Activated T-cell treated with anti-CD3 and anti-CD28 coated beads, Interleukin-2, amount 50 U/mL, for 48 hours (primary cell): ENCODE measurements at regions not wholly inside any gene's neighbourhood (a gene's known extent, or its start where the extent isn't known, plus 50 kb on each side); places are given as distances from the start of the nearest gene placed in this dataset.
"Not testable (repeated sequence)": the region's sequence is repeated elsewhere in the genome, so short reads cannot be mapped to it uniquely, and the experiment has no call there.

Experiments used
- DNase-seq, 2 experiments: peaks; one replicate each; pipeline ENCODE4 v3.0.0-alpha.2; 2020

GRCh38 chr11:23781803-23782560 lies 714.9 kb upstream of the LUZP2 start:
- no peak for DNase-seq

GRCh38 chr11:23786974-23787373 lies 709.9 kb upstream of the LUZP2 start:
- not testable (repeated sequence) for DNase-seq

DNA sequence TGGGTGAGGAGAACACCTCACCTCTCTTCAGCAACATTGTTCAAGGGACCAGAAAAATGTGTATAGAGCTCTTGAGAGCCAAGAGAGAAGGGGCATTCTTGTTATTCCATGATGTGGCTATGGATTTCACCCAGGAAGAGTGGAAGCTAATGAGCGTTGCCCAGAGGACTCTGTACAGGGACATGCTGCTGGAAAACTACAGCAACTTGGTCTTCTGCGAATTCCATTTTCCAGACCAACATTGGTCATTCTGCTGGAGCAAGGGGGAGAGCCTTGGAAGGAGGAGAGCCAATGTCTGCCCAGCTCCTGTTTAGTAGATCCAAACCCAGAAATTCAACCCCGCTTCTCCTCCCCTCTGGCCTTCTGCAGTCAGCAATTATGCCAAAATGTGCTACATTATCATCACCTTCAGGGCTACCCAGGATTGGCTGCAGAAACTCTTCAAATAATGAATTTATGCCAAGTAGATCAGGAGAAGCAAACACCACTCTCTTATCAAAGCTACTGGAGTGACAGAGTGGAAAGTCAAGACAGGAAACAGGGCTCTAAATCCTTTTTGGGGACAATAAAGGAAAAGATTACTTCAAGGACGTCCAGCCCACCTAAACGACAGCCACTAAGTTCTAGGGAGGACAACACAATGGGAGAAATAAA lies 707.5 kb upstream of the LUZP2 start:
- no peak for DNase-seq

- no peak for DNase-seq
These were observed 706.9 kb upstream of the LUZP2 start for GRCh38 chr11:23789938-23790371.

- DNase-seq: no peak
These were observed 699.0 kb upstream of the LUZP2 start for GRCh38 chr11:23797624-23798419.

GRCh38 chr11:23834306-23834705 lies 662.5 kb upstream of the LUZP2 start:
- not testable (repeated sequence) for DNase-seq

DNA sequence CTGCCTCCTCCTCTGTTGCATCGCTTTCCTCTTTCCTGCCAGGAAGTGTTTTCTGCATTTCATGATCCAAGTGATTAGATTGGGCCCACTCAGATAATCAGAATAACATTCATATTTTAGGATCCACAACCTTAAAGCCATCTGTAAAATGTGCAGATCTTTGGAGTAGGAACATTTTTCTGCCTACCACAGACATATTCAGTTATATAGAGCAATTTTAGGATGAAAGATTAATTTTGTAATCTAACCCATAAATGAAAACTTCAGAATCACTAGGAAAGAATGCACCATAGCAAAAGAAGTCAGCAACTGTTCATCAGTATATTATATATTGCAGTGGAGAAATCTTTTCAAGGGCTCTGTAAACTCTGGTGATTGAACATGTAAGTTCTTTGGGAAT lies 659.9 kb upstream of the LUZP2 start:
- no peak for DNase-seq

DNA sequence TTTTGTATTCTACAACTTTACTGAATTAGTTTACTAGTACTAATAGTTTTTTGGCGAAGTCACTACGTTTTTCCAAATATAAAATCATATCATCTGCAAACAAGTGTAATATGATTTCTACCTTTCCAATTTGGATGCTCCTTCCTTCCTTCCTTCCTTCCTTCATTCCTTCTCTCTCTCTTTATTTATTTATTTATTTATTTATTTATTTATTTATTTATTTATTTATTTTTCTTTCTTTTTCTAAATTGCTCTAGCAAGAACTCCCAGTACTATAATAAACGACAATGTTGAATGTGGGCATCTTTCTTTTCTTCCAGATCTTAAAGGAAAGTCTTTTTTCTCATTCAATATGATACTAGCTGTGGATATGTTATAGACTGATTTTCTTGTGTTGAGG lies 656.0 kb upstream of the LUZP2 start:
- no peak for DNase-seq

DNA sequence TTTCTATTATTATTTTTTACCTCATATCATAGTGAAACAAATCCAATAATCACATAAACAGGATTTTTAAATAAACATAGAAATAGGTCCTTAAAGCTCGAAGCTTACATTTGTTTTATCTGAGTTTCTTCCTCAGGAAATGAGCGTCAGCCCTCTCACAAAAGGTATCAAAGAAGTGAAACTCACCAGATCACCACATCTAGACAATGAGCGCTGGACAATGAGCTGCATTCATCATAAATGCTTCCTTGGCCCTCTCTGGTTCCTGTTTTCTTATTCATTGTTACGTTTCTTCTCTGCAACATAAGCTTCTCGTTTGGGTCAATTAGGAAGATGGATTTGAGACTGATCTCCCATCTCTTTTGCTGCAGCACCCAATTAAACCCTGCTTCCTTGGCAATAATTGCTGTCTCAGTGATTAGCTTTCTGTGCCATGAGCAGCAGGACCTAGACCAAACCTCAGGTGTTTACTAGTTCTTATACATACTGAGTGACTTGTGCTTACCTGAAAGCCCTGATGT lies 649.9 kb upstream of the LUZP2 start:
- DNase-seq: no peak

DNA sequence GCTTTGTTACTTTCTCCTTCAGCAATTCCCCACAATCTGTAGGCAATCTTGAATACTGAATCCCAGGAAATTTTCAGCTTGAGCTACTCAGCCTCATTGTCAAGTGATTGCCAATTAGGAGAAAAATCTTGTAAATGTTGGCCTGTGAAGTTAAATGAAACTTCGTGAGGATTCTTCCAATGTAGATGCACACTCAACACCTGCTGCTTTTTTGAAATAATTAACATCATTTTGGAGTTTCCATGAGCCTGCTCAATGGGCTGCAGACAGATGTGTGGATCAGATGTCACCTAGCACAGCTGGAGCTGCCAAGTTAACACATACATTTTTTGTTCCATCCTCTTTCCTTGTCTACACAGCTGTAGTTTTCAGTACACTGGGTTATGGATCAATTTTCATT lies 645.6 kb upstream of the LUZP2 start:
- no peak for DNase-seq

GRCh38 chr11:23856654-23857053 lies 640.2 kb upstream of the LUZP2 start:
- no peak for DNase-seq

GRCh38 chr11:23859087-23859486 lies 637.8 kb upstream of the LUZP2 start:
- DNase-seq: no peak

DNA sequence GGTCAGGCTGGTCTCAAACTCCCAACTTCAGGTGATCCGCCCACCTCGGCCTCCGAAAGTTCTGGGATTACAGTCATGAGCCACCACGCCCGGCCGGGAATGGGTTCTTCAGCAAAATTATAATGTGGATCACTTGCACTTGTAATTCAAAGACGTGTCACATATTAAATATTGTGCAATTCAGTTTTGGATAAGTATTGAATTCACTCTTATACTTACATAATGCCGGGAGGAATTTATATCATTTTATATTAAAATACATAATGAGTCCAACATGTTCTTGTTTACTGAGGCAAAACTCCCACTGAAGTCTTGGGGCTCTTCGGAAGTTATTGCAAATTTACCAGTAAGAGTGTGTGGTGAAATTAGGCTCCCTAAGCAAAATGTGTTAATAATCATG lies 635.2 kb upstream of the LUZP2 start:
- no peak for DNase-seq

GRCh38 chr11:23865341-23865975 lies 631.4 kb upstream of the LUZP2 start:
- no peak for DNase-seq

- DNase-seq: no peak
These were observed 630.2 kb upstream of the LUZP2 start for GRCh38 chr11:23866641-23867040.

- no peak for DNase-seq
These were observed 627.2 kb upstream of the LUZP2 start for GRCh38 chr11:23869671-23870070.

DNA sequence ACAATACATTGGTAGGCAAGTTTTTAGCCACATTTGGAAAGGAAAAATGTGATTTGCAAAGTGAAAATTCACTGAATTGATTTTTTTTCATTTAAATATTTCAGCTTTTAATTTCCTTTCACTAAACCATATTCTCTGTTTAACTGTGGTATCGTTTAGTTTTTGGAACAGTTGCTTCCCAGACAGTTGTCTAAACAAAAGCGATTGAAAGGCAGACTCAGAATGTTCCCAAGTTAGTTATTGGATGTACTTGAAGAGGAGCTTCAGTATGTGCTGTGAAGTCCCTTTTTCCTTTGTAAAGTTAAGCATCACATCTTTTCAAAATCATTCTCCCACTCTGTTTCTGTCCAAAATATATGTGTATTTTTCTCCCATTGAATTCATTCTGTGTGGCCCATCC lies 623.4 kb upstream of the LUZP2 start:
- no peak for DNase-seq

DNA sequence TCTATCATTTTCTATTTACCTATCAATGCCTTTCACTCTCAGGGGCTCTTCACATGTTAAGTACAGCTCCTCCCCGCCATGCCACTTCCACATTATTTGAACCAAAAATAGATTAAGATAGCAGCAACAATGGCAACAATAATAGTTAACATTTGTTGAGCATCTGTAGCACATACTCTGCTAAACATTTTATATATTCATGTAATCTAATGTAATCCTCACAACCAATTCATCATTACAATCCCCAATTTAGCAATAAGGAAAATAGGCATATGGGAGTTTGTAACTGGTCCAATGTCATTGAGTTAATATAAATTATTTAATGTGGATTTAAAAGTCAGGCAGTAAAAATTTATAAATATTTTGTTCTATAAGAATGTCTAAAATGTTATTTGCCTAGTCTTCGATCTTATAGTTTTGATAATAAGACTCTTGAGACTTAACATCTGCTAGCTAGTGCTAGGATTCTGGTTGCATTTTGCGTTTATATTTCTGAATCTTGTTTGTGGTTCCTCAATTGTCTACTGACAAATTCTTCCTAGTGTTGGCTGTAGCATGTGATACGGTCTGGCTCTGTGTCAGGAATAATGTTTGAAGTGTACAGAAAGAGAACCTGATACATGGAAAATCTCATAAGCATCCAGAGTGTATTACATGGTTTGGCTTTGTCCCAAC lies 621.5 kb upstream of the LUZP2 start:
- DNase-seq: no peak

DNA sequence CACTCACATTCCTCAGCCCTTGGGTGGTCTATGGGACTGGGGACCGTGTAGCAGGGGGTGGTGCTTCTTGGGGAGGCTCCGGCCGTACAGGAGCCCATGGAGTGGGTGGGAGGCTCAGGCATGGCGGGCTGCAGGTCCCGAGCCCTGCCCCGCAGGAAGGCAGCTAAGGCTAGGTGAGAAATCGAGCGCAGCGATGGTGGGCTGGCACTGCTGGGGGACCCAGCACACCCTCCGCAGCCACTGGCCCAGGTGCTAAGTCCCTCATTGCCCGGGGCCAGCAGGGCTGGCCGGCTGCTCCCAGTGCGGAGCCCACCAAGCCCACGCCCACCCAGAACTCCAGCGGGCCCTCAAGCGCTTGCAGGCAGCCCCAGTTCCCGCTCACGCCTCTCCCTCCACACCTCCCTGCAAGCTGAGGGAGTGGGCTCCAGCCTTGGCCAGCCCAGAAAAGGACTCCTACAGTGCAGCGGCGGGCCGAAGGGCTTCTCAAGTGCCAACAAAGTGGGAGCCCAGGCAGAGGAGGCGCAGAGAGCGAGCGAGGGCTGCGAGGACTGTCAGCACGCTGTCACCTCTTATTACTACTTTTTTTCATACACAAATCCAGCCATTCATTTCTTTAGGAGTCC lies 613.3 kb upstream of the LUZP2 start:
- not testable (repeated sequence) for DNase-seq

DNA sequence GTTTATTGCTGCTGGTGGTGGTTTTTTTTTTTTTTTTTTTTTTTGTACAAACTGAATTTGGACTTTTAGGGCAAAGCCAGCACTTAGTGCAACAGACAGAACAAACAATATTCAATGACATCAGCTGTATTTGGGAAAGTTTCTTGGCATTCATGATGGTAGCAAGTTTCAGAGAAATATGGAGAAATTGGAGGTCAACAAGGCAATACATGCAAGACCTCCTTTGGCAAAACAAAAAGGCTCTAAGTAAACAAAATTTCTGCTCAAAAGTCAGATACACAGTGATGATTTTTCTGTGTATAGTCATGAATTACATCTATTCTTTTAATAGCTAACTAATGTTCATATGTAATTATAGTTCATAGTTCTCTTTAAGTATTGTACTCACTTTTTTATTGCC lies 612.5 kb upstream of the LUZP2 start:
- no peak for DNase-seq

GRCh38 chr11:23885801-23886200 lies 611.1 kb upstream of the LUZP2 start:
- no peak for DNase-seq

DNA sequence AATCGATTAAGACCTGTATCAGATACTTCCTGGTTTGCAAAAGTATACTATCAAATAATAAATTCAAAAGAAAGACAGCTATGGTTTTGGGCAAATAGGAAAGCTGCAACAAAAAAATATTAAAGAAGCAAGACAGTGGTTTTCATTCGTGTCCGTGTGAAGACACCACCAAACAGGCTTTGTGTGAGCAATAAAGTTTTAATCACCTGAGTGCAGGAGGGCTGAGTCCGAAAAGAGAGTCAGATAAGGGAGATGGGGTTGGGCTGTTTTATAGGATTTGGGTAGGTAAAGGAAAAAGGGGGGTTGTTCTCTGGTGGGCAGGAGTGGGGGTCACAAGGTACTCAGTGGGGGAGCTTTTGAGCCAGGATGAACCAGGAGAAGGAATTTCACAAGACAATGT lies 609.7 kb upstream of the LUZP2 start:
- DNase-seq: not testable (repeated sequence)
